NCI-H2107 treated with DMSO at 0.1 percent for 48 hours (cell line): ENCODE measurements at regions not wholly inside any gene's neighbourhood (a gene's known extent, or its start where the extent isn't known, plus 50 kb on each side); places are given as distances from the start of the nearest gene placed in this dataset.

Experiments used
- DNase-seq: peaks from one replicate; lab custom pipeline; 2025; ENCODE audit not compliant: unreplicated experiment; lab: John Stamatoyannopoulos, UW

DNA sequence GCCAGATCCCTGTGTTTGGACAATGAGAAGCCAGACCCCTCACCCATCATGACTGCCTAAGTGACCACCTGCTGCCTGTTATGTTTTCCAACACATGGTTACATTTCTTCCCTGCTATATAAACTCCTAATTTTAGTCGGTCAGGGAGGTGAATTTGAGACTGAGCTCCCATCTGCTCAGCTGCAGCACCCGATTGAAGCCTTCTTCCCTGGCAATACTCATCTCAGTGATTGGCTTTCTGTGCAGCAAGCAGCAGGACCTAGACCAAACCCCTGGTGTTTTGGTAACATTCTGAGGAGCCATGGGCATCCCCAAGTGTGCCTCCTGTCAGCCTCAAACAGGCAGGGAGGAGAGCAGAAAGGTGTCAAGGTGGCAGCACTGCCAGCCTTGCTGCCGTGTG, 141.2 kb downstream of the CD8B2 start:
- no peak for DNase-seq

DNA sequence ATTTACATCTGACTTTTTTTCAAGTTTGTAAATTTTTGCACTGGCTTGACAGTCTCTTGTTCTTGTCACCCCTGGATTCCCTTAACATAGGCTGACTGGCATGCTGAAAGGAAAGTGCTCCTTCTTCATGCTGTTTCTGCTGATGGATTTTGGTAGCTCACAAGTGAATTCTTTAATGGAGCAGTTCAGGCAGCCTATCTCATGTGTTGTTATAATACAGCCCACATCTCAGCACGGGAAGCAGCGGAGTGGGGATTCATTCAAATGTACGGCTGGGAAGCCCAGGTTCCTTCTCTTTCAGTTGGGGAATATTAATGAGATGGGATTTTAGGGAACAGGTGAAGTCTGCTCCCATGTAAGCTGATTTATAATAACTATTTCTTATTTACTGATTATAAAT, 142.8 kb downstream of the CD8B2 start:
- no peak for DNase-seq

DNA sequence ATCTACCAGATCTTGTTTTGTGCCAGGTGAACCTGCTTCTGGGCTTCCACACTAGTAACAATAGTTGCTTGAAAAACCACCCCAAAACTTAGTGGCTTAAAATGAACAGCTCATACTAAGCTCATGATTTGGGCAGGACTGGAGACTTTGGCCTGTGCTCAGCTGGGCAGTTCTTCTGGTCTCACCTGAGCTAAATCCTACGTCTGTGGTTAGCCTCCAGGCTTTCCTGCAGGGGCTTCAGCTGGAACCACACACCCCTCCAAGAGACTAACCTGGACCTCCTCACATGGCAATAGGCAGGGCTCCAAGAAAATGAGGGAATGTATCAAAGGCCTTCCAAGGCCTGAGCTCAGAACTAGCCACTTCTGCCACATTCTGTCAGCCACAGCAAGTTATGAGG, 144.1 kb downstream of the CD8B2 start:
- DNase-seq, result no peak

DNA sequence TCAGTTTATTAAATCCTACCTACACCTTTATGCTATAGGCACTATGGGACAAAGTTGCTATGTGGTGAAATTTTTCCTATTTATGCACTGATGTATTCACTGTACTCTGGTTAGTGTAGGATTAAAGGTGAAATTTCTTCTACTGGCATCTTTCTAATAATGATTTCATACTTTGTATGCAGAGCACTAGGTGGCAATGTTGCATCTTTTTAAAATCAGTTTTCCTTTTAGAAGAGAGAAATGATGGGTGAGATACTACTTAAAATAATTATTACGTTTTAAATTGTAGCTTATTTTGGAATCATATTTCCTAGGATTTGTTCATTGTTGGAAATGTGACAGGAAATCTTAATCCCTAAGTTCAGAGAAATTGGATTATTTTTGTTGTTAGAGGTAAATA, 150.9 kb downstream of the CD8B2 start:
- DNase-seq, result no peak

DNA sequence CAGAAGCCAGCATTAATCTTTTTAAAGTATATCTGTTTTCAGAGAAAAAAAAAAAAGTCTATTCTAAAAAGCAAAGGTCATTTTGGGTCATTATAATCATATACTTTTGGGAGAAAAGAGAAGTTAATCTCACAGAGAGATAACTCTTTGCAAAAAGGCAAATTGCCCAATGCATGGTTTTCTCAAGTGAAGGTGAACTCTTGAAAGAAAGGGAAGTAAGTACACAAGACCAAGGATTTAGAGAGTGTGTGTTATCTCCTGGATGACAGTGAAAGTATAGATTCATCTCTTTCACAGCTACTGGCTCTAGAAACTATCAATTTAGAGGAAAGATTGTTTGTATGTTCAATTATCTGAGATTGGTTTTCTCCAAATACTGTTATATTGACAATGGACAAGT, 151.4 kb downstream of the CD8B2 start:
- DNase-seq, result no peak

DNA sequence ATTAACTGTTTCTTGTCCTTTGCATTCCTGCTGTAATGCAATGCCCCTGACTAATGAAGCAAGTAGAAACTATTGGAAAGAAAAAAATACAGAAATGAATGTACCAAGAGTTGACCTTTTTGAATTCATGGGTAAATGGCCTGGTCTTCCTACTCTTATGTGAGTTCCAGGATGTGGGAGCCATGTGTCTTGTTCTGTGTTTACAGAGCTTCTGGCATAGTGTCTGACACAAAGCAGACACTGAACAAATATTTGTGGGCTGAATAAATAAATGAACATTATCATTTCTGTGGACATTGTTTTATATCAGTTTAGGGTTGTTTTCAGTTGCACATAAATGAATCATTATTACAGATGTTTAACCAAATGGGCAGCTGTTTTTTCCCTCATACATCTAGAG, 155.5 kb downstream of the CD8B2 start:
- DNase-seq, result no peak

DNA sequence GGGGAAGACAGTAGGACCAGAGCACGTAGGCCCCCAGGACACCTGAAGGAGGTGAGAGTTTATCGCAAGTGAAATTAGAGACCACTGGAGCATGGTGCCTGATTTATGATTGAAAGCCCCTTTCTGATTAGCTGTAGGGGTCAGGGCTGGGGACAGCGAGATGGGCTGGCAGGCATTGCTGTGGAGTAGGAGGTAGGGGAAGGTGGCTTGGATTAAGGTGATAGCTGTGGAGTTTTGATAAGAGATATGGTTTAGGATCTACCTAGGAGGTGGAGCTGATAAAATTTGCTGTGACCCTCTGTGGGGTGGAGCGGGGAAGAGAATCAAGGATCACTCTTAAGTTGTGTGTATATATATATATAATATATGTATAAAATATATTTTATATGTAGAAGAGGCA, 157.5 kb downstream of the CD8B2 start:
- DNase-seq, result no peak

DNA sequence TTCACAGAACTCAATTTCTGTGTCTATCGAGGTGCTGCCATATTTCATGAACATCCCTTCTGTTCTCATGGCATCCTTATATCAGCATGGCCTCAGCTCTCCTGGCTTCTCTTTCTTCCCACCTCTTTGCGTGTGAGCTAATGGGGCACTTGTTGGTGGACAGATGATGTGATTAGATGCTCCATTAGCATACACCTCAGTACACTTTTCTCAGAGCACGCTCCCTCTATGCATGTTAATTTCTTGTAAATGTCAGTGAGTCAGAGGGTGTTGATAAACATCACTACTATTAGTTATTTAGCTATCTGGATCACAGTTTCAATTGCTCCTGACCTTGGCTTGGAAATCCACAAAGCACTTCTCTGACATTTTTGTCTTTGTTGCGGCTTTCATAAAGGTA, 159.4 kb downstream of the CD8B2 start:
- no peak for DNase-seq

DNA sequence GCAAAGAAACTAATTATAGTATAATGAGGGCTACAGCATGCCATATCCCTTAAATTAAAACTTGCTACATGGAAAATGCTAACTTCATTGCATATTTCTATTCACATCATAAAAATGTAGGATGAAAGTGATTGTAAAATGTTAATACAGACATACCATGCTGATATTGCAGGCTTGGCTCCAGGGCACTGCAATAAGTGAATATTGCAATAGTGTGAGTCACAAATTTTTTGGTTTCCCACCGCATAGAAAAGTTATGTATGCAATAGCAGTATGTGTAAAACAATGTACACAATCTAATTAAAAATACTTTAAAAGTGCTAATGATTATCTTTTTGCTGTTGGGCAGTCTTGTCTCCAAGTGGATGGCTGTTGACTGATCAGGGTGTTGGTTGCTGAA, 162.1 kb downstream of the CD8B2 start:
- DNase-seq, result no peak

DNA sequence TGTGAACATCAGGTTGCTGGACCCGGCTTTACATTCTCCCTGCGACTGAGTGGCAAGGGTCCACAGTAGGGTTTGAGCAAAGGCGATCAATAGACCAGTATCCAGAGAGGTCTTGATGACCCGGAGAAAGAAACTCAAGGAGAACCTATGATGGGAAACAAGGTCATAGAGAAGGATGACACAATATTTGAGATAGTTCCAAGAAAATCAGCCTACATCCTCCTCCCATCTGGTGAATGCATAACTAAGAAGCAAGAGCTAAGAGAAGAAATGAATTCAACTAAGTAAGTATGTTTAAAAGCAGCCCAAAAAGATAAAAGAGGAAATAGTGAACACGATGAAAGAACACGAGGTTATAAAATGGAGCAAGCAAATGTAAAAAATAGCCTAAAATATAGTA, 166.3 kb downstream of the CD8B2 start:
- no peak for DNase-seq

DNA sequence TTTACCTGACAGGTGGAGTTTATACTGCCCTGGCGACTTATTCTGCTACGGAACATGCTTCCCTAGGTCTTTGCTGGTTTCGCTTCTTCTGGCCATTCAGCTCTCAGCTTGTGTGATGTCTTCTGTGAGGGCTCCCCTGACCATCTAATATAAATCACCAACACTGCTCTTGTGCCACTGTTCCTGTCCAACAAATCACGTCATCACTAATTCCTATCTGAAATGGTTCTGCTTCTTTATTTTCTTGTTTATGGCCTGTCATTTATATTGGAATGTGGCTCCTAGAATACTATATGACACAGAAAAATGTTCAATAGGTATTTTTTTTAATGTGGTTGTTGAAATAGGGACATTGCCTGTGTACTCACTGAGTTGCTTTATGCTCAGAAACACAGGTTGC, 171.5 kb downstream of the CD8B2 start:
- no peak for DNase-seq

DNA sequence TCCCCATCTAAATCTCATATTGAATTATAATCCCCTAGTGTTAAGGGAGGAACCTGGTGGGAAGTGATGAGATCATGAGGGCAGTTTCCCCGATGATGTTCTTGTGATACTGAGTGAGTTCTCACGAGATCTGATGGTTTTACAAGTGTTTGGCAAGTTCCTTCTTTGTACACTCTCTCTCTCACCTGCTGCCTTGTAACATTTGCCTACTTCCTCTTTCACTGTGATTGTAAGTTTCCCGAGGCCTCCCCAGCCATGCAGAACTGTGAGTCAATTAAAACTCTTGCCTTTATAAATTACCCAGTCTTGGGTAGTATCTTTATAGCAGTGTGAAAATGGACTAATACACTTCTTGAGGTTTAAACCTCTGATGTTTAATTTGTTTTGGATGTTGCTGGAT, 177.5 kb downstream of the CD8B2 start:
- no peak for DNase-seq

DNA sequence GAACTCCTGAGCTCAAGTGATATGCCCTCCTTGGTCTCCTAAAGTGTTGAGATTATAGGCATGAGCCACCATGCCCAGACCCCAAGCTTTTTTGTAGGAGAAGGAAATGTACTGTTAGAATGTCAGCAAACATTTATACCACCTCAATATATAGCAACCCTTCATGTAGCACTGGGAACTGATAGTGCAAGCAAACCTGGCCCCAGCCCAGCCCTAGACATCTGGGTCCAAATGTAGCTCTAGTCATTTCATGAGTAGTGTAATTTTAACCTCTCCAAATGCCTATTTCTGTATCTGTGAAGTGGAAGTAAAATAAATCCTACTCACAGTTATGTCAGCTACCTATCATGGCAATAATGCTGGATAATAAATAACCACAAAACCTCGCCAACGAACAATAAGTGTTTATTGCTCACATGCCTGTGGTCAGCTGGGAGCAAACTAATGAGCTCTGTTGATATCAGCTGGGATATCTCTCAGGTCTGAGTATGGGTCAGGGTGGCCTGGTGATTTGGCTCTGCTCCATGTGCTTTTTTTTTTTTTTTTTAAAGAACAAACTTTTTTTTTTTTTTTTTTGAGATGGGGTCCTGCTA, 180.4 kb downstream of the CD8B2 start:
- no peak for DNase-seq

DNA sequence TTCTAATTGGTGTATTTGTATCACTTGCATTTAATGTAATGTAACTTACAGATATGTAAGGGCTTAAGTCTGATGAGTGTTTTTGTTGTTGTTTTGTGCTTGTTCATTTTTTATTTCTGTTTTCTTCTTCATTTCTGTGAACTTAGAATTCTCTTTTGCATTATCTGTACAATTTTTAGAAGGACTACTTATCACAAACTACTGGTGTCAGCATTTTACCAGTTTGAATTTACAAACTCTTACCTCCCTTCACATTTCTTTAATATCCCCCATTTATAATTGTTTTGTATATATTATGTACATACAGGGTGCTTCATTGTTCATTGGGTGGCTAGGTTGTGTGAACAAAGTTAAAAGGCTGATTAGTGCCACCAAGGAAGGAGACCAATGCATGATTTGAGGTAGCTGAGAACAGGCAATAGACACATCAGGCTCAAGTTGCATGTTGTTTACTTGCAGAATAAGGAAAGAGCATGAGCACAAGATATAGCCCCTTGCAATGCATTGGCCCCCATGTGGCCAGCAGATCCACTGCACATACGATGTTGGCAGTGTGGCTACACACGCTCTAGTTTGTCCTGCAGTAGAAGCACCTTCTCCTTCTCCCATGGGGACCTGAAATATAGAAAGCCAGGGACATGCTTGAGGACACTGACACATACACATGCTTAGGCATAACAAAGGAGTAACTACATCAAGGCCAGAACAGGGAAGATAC, 198.2 kb downstream of the CD8B2 start:
- DNase-seq, result no peak

DNA sequence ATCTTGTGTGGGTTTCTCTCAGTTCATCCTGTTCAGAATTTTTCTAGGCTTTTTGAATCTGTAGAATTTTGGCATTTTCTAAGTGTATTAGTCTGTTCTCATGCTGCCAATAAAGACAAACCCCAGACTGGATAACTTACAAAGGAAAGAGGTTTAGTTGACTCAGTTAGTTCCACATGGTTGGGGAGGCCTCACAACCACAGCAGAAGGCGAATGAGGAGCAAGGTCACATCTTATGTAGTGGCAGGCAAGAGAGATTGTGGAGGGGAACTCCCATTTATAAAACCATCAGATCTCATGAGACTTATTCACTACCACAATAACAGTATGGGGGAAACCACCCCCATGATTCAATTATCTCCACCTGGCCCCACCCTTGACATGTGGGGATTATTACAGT, 199.2 kb downstream of the ST6GAL2 start:
- no peak for DNase-seq

DNA sequence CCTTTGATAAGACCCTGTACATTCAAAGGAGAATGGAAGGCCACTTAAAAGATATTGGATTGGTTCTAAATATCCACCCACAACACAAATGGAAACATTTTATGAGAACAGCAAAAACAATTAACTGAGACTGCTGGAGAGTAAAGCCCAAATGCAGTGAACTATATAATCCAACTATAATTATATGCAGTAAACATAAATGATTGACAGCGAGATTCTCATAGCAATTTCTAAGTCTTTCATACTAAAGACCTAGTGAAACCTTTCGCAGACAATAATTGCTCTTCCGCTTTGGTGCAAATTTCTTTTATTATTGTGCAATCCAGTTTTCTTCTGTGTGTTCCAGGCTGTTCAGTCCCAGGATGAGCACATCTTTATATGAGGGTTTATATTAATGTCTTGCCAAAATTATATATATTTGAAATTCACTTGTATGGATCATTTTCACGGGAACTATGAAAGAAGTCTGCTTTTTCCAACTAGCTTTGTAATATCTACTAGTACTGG, 190.9 kb downstream of the ST6GAL2 start:
- no peak for DNase-seq

DNA sequence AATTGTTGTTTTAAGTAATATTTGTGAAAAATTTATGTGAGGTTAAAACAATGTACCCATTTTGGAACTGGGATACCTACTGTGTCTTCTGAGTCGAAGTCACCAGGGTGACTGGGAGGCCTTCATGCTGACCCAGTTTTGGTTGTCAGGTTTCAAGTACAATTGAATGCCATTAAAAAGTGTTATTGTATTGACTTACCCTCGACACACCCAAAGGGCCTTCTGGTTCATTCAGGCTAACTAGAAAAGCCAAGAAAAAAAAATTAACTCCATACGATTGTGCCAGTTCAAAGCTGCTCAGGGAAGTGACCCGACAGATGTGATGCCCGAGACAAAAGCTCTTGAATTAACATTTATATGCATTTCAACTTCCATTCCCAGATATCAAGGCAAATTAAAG, 190.0 kb downstream of the ST6GAL2 start:
- no peak for DNase-seq

DNA sequence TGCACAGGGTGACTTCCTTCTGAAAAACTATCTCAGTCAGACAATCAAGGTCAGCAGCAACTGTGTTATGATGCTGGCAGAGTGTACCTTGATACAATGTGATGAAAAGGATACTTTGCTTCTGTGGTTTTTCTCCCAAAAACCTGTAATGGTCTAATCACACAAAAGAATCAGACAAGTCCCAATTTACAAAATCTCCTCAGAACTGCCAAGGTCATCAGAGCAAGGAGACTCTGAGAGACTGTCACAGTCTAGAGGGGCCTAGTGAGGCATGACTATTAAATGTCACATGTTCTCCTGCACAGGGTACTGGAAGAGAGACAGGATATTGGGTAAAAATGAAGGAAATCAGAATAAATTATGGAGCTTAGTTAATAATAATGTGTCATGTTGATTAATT, 185.4 kb downstream of the ST6GAL2 start:
- DNase-seq, result no peak

DNA sequence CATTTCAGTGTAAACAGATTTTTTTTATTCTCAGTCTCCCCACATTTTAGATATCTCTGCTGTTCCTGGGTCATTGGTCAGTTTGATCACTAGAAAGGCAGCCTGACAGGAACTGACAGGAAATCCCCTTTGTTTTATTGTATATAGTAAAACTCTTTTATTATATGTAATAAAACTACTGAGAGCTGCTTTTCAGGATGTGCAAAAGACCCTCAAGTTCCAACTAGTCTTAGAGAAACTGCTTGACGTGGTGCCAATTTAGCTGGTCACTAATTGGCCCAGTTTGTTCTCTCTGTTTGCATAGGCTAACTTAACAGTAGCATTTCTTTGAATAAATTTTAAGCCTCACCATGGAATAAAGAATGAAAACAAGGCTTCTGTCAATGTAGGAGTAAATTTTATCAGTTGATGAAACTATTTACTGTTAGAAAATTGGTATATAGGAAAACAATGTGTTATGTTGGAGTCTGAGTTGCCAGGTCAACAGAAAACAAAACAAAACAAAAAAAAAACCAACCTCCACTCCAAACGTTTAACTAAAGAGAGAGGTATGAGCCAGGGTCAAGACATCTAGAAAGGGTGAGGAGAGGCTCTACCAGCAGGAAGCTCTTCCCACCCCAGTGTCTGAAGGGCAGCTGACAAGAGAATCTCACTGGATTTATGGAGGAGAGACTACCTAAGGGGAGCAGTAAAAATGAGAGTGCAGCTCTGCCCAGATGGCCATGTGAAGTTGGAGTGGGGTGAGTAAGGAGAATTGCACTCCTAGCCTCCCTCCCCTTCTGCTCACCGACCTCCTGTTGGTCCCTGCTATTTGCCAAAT, 184.6 kb downstream of the ST6GAL2 start:
- DNase-seq, result no peak

DNA sequence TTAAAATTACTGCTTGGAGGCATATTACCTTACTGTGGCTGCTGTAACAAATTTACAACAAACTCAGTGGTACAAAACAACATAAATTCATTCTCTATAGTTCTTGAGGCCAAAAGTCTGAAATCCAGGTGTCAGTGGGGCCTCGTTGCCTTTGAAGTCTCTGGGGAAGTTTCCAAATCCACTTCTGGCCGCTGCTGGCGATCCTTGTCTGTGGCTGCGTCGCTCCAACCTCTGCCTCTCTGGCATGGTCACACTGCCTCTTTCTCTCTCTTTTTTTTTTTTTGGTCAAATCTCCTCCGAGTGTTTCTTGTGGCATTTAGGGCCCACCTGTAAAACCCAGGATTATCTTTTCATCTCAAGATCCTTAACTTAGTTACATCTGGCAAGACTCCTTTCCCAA, 182.8 kb downstream of the ST6GAL2 start:
- DNase-seq, result no peak

DNA sequence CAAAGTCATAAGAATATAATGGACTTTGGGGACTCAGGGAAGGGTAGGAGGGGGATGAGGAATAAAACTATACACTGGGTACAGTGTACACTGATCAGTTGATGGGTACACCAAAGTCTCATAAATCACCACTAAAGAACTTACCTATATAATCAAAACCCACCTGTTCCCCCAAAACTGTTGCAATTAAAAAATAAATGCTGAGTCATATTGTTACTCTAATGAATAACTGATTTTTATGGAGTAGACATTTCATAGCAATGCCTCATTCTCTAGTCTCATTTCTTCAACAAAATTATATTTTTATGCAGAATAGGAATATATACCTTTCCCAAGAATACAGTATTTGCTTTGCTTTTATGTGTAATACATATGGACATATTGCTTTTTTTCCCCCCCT, 181.2 kb downstream of the ST6GAL2 start:
- DNase-seq, result no peak

DNA sequence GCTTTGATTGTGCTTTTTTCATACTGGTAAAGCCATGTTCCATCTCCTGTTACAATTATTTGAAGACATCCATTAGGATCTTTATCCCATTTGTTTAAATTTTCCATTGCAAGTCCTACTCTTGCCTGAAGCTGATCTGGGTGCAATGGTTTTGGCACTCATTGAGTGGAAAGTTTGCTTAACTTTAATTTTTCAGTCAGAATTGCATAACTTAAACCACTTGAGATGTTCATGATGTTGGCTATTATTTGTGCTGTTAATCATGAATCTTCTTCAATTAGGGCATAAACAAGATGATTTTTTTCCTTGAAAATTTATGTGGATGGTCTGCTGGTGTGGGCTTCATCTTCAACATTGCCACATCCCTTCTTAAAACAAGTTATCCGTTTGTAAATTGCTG, 180.1 kb downstream of the ST6GAL2 start:
- DNase-seq, result no peak
